ENCODE measurements at regions not wholly inside any gene's neighbourhood (a gene's known extent, or its start where the extent isn't known, plus 50 kb on each side); places are given as distances from the start of the nearest gene placed in this dataset.

DNA sequence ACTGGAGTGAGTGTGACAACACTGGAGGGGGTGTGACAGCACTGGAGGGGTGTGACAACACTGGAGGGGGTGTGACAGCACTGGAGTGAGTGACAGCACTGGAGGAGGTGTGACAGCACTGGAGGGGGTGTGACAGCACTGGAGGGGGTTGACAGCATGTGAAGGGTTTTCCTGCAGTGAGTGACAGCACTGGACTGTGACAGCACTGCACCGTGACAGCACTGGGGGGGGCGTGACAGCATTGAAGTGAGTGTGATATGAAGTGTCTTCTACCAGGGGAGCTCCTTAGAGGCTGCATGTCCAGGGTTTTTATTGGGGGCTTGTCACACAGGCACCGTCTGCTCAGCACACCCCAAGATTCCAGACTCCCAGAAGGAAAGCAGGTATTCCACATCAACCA is 274.8 kb downstream of the TEX29 start:
- Histone ChIP-seq H3K4me3 (ENCODE audit: low read length) (no peak overlapping the region), H3K4me2 (ENCODE audit: low read depth, low read length) (no peak overlapping the region), H3K27ac (ENCODE audit: low read length) (no peak overlapping the region), H3F3A (ENCODE audit: insufficient read depth, low read length) (no peaks in the 10 kb centered on the region), H3K9me3 (replicated peaks; ENCODE audit: insufficient read depth, low read length) (no peaks in the 10 kb centered on the region), H3K9me2 (replicated peaks; ENCODE audit: insufficient read depth, low read length) (no peaks in the 10 kb centered on the region), H4K20me1 (ENCODE audit: insufficient read depth, low read length) (no peaks in the 10 kb centered on the region), H3K27me3 (replicated peaks; ENCODE audit: insufficient read depth, low read length) (no peaks in the 10 kb centered on the region), H3K36me3 (replicated peaks; ENCODE audit: insufficient read depth, low read length) (no peaks in the 10 kb centered on the region), H3K4me1 (ENCODE audit: low read length) (no peaks in the 10 kb centered on the region), H3K79me2 (ENCODE audit: low read length) (peaks cover 8% of the 10 kb centered on the region; the same call in 1 of the 2 replicates), H3K9ac (ENCODE audit: low read length) (no peak overlapping the region), H2AFZ (ENCODE audit: low read length) (no peak overlapping the region)
- no peak for TF ChIP-seq EZH2phosphoT487 (IDR thresholded peaks at IDR 0.05; ENCODE audit: low read length)
- TF ChIP-seq, protein P1, sequence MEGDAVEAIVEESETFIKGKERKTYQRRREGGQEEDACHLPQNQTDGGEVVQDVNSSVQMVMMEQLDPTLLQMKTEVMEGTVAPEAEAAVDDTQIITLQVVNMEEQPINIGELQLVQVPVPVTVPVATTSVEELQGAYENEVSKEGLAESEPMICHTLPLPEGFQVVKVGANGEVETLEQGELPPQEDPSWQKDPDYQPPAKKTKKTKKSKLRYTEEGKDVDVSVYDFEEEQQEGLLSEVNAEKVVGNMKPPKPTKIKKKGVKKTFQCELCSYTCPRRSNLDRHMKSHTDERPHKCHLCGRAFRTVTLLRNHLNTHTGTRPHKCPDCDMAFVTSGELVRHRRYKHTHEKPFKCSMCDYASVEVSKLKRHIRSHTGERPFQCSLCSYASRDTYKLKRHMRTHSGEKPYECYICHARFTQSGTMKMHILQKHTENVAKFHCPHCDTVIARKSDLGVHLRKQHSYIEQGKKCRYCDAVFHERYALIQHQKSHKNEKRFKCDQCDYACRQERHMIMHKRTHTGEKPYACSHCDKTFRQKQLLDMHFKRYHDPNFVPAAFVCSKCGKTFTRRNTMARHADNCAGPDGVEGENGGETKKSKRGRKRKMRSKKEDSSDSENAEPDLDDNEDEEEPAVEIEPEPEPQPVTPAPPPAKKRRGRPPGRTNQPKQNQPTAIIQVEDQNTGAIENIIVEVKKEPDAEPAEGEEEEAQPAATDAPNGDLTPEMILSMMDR (IDR thresholded peaks at IDR 0.05; ENCODE audit: low read length) = no peak
- no peak for DNase-seq

DNA sequence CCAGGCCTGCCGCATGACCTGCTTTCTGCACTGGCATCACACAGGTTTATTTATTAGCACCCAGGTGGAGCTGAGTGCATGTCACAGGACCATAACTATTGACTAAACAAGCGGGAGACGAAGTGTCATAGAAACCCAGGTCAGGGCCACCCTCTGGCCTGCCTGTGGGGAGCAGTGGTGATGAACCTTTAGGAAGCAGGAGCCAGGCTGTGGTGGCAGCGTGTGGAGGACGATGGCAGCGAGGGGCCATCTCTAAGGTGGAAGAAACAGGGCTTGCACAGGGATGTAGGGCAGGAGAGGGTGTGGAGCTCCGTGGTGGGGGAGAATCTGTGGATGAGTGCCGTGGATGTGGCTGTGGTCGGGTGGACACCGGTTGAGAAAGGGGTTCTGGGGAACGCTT is 275.3 kb downstream of the TEX29 start:
- no peak overlapping the region for H3K9ac ChIP-seq (ENCODE audit: low read length)

DNA sequence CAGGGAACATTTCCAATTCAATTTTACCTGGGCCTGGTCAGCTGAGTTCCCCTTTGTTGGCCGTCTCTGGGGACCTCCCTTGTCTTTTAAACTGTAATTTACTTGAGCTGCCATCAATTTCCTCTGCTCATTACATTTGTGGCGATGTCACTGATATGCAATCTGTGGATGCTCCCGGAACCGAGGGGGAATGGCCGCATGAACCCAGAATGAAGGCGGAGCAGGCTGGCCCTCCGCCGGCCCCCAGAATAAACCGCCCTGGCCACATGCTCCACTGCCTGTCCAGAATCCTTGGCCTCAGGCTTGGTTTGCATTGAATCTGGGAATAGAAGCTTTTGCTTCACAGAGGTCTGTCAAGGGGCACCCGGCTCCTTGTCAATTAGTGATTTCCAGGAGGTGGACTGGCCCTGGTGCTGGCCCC is 276.8 kb downstream of the TEX29 start:
- TF ChIP-seq, protein P1 (IDR thresholded peaks at IDR 0.05; ENCODE audit: low read length) = no peak
- TF ChIP-seq EZH2phosphoT487 (IDR thresholded peaks at IDR 0.05; ENCODE audit: low read length) (no peak), EZH2 (optimal IDR thresholded peaks at IDR 0.05; ENCODE audit: low read depth, low read length) (no peak)
- H4K20me1 ChIP-seq (ENCODE audit: insufficient read depth, low read length) = no peaks in the 10 kb centered on the region
- H3K9me3 ChIP-seq (replicated peaks; ENCODE audit: insufficient read depth, low read length) = no peaks in the 10 kb centered on the region
- H3K79me2 ChIP-seq (ENCODE audit: low read length) = peaks cover 8% of the 10 kb centered on the region; the same call in 1 of the 2 replicates
- no peaks in the 10 kb centered on the region for H3F3A ChIP-seq (ENCODE audit: insufficient read depth, low read length)
- H3K9me2 ChIP-seq (replicated peaks; ENCODE audit: insufficient read depth, low read length) = no peaks in the 10 kb centered on the region
- no peak overlapping the region for H3K9ac ChIP-seq (ENCODE audit: low read length)
- H3K4me3 ChIP-seq (ENCODE audit: low read length) = no peak overlapping the region
- no peaks in the 10 kb centered on the region for H3K36me3 ChIP-seq (replicated peaks; ENCODE audit: insufficient read depth, low read length)
- H3K27ac ChIP-seq (ENCODE audit: low read length) = no peak overlapping the region
- no peaks in the 10 kb centered on the region for H3K4me1 ChIP-seq (ENCODE audit: low read length)
- no peak overlapping the region for H3K4me2 ChIP-seq (ENCODE audit: low read depth, low read length)
- no peaks in the 10 kb centered on the region for H3K27me3 ChIP-seq (replicated peaks; ENCODE audit: insufficient read depth, low read length)
- no peak overlapping the region for H2AFZ ChIP-seq (ENCODE audit: low read length)
- no peak for DNase-seq

More for the DNA sequence above, 275.3 kb downstream of the TEX29 start:
- no peak overlapping the region for H3K4me2 ChIP-seq (ENCODE audit: low read depth, low read length)
- no peaks in the 10 kb centered on the region for H3K36me3 ChIP-seq (replicated peaks; ENCODE audit: insufficient read depth, low read length)
- no peaks in the 10 kb centered on the region for H3F3A ChIP-seq (ENCODE audit: insufficient read depth, low read length)
- H3K4me3 ChIP-seq (ENCODE audit: low read length) = no peak overlapping the region
- H3K4me1 ChIP-seq (ENCODE audit: low read length) = no peaks in the 10 kb centered on the region
- H2AFZ ChIP-seq (ENCODE audit: low read length) = no peak overlapping the region
- peaks cover 8% of the 10 kb centered on the region; the same call in 1 of the 2 replicates for H3K79me2 ChIP-seq (ENCODE audit: low read length)
- no peaks in the 10 kb centered on the region for H3K9me2 ChIP-seq (replicated peaks; ENCODE audit: insufficient read depth, low read length)
- no peaks in the 10 kb centered on the region for H4K20me1 ChIP-seq (ENCODE audit: insufficient read depth, low read length)
- H3K27ac ChIP-seq (ENCODE audit: low read length) = no peak overlapping the region
- TF ChIP-seq, protein P1 (IDR thresholded peaks at IDR 0.05; ENCODE audit: low read length) = no peak
- TF ChIP-seq EZH2phosphoT487 (IDR thresholded peaks at IDR 0.05; ENCODE audit: low read length) (no peak), EZH2 (optimal IDR thresholded peaks at IDR 0.05; ENCODE audit: low read depth, low read length) (no peak)
- no peaks in the 10 kb centered on the region for H3K9me3 ChIP-seq (replicated peaks; ENCODE audit: insufficient read depth, low read length)
- H3K27me3 ChIP-seq (replicated peaks; ENCODE audit: insufficient read depth, low read length) = no peaks in the 10 kb centered on the region
- DNase-seq = no peak
